Neural cell (in vitro differentiated cells): ENCODE measurements at regions not wholly inside any gene's neighbourhood (a gene's known extent, or its start where the extent isn't known, plus 50 kb on each side); places are given as distances from the start of the nearest gene placed in this dataset.

ENCODE experiments used
- CTCF ChIP-seq: fragments of 450-650 bp; IDR thresholded peaks from 2 replicates; pipeline ENCODE4 v1.5.1; 2014; ENCODE audit warnings: antibody characterized with exemption, mild to moderate bottlenecking, moderate library complexity; ENCODE audit not compliant: poor library complexity, severe bottlenecking
- EP300 ChIP-seq: fragments of 450-650 bp; conservative IDR thresholded peaks from 2 replicates; pipeline ENCODE4 v1.6.1; 2014; ENCODE audit warnings: antibody characterized with exemption, mild to moderate bottlenecking, moderate library complexity; ENCODE audit not compliant: poor library complexity, severe bottlenecking
- MXI1 ChIP-seq: fragments of 450-650 bp; conservative IDR thresholded peaks from 2 replicates; pipeline ENCODE4 v1.6.1; 2014; ENCODE audit warnings: antibody characterized with exemption, mild to moderate bottlenecking; ENCODE audit not compliant: poor library complexity, severe bottlenecking
- POLR2AphosphoS5 ChIP-seq: IDR thresholded peaks from 2 replicates; pipeline ENCODE4 v1.6.1; 2012
- RAD21 ChIP-seq: fragments of 450-650 bp; conservative IDR thresholded peaks from 2 replicates; pipeline ENCODE4 v1.6.1; 2014; ENCODE audit warnings: antibody characterized with exemption, mild to moderate bottlenecking, moderate library complexity
- REST ChIP-seq: IDR thresholded peaks from 2 replicates; pipeline ENCODE4 v1.6.1; 2012; ENCODE audit warnings: borderline replicate concordance
- TAF1 ChIP-seq: IDR thresholded peaks from 2 replicates; pipeline ENCODE4 v1.6.1; 2012; ENCODE audit warnings: low read depth

DNA sequence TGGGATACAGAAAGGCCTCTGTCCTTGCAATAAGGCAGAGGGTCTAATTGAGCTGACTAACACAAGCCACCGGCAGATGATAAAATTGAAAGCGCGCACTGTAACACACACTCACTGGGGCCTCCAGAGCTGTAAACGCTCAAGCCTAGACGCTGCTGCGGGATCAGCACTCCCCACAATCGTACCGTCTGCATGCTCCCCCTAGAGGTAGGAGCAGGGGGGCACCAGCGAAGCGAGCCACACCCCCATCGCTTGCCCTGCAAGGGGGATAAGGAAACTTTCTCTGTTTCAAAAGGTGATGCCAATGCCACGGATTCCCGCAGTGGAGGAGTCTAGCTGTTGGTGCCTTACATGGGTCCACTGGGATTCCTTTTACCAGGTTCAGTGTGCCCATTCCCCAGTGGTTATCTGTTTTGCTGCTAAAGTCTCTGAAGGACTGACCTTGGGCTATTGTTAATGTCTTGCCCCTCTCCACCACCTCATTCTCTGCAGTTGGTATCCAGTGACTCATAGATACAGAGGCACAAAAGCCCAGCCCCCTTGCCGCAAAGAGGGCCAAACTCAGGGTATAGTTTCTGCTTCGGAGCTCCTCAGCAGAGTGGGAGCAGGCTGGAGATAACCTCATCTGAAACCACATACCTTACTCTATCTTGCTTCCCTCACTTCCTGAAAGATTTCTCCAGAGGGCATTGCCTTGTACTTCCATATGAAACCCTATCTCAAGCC, 139.3 kb upstream of the KBTBD8 start:
- no peak for TF ChIP-seq CTCF
- no peak for TF ChIP-seq TAF1
- no peak for TF ChIP-seq POLR2AphosphoS5
- TF ChIP-seq MXI1: no peak
- TF ChIP-seq RAD21: no peak
- TF ChIP-seq REST: no peak
- TF ChIP-seq EP300: no peak
